DMS 273 treated with DMSO at 0.1 percent for 48 hours (cell line): ENCODE measurements at regions not wholly inside any gene's neighbourhood (a gene's known extent, or its start where the extent isn't known, plus 50 kb on each side); places are given as distances from the start of the nearest gene placed in this dataset.
A peak's percentile ranks its signal among the peaks of the same experiment; 100 is the strongest.

ENCODE experiments used
- DNase-seq: peaks from one replicate; lab custom pipeline; 2025; lab: John Stamatoyannopoulos, UW

DNA sequence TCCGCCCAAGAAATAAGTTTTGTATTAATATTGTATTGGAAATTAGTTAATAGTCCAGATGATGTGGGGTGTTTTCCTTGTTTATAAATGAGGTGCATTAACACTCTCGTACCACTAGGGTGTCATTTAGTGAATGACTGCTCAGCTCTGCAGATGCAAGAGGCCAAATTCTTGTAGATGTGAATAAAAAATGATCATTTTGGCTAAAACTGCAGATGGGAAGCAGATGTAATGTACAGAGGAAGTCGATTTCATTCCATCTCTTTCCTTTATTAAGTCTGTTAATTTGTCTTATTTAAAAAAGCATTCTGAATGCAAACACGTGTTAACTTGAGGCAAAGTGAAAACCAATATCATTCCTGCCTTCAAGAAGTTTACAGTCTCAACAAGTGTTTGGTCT is 108.1 kb downstream of the DHX15 start:
- no peak for DNase-seq

DNA sequence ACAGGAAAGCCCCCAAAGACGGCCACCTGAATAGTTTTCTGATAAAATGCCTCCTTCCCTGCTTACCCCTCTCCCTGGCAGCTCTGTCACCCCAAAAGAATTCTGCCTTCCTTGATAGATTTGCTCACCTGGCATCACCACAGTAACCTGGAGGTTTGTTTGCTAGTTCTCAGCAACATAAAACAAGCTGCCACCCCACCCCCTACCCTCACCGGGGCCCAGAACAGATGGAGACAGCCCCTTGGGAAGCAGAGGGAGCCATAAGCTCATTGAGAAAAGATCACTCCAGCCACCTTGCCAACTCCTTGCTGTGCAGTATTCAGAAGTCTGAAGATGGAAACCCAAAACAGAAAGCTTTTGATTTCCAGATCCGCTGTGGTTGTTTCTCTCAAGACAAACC is 108.6 kb downstream of the DHX15 start:
- peak; percentile 28 for DNase-seq

GRCh38 chr4:24473309-24473721 is 111.0 kb downstream of the DHX15 start:
- DNase-seq: peak; percentile 6

DNA sequence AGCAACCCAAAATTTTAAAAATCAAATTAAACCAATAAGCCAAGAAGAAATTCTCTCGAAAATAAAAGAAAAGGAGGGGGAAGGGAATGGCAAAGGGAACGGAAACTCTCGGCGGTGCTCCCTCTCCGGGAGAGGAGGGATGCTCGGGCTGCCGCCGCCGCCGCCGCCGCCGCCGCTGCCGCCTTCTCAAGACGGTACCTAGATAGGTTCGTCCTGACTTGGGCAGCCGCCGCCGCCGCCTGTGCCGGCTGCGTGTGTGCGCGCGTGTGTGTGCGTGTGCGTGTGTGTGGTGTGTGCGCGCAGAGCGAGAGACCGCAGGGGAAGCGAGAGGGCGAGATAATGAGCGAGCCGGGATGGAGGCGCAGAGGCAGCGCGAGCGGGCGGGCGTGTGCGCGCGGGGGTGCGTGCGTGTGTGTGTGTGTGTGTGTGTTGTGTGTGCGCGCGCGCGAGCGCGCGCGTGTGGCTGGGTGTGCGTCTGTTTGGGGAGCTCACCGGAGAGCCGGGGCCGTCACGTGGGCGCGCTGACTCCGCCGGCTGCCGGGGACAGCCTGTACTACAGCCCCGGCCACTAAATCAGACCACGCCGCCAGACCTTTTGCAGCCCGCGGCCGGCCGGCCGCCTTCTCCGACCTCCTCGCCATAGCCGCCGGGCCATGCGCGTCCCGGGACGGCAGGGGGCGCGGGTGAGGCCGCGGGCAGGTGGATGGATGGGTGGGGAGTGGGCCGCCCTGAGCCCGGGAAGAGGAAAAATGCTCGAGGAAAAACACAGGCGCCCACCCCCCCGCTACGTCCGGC is 111.6 kb downstream of the DHX15 start:
- peak; percentile 61 for DNase-seq

- no peak for DNase-seq
Observed at GRCh38 chr4:24472161-24472510, 112.2 kb downstream of the DHX15 start.

DNA sequence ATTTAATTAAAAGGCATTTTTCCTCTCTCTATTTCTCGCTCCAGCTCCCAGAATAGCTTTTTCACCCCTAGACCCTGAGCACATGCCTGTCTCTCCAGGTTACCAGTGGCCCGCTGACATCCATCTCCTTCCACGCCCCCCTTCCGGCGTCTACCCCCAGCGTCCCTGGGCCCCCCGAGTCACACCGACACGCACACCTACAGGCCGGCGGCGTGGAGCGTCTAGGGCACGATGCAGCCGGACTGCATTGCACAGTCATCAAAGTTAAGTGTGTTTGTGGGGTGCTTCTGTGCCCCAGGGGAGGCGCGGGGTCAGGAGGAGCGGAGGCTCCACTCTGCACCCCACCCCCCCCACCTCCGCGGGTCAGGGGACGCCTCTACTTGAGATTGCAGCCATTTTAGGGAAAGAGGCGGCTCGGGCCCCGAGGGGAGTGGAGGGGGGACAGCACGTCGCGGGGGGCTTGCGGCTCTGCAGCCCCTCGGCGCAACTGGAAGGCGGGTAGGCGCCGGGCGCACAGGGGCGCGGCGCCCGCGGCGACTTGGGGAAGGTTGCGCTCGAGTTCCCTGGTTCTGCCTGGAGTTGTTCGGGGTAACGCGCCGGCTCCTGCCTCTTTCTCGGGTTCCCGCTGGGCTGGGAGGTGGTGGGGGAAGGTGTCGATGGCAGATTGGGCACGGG is 112.7 kb downstream of the DHX15 start:
- no peak for DNase-seq

GRCh38 chr4:24470666-24471485 is 113.5 kb downstream of the DHX15 start:
- peak; percentile 10 for DNase-seq

DNA sequence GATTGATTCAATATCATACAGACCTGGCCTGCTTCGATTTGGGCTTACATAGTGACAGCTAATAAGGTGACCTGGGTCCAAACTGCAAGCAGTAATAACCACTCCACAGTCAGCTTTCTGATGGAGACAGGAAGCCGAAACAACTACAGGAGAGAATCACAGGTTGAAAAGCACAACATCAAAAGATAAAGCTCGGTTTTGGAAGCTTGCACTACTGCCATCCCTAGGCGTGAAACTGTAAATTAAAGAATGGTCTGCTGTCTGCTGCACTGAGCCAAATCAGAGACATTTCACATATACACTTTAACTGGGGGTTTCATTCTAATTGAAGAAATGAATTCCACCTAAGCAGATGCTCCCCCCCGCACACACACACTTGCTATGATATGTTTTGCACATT is 116.3 kb downstream of the DHX15 start:
- no peak for DNase-seq

DNA sequence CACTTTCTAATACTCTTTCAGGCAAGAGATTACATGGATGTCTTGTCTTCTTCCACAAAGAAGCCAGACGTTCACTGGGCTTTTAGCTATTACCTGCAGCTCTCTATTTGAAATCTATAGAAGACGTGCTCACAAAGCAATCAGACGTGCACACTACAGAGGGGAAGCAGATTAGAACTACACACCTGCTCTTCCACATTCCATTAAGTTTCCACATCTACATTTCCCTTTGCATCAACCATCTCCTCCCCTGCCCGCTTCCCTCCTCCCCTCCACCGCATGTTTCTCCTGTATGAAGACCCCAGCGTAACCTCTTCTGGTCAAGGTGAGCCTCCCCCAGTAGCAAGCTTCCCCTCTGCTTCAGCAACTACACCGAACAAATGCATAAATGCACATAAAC is 119.8 kb downstream of the DHX15 start:
- DNase-seq: no peak

DNA sequence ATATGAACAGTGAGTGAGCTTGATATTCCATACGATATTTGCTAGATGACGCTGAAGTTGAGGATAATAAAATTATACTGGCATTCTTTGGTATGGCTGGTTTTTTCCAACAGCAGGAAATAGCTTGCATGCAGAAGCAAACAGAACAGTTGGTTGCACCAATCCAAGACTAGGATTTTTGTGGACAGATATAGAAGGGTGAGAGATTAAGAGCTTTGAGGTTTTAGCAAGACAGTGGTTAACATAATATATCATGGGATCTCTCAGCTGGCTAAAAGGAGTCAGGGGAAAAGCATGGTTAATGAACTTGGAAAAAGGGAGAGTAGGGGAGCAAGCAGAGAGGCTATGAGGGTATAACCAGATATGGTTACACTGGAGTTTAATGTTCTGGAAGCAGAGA is 127.9 kb downstream of the DHX15 start:
- no peak for DNase-seq

DNA sequence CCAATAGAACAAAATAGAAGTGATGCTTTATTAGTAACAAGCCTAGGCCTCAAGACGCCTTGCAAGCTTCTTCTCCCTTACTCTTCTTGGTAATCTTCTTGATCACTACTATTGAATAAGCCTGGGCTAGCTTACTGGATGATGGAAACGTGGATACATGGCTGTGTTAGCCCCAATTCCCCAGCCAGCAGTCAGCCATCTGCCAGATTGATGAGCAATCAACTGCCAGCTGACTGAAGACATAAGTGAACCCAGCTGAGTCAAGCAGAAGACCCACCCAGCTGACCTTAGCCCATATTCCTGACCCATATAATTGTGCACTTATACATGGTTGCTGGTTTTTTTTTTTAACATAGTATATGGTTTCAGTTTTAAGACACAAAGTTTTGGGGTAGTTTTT is 130.4 kb downstream of the DHX15 start:
- DNase-seq: no peak

DNA sequence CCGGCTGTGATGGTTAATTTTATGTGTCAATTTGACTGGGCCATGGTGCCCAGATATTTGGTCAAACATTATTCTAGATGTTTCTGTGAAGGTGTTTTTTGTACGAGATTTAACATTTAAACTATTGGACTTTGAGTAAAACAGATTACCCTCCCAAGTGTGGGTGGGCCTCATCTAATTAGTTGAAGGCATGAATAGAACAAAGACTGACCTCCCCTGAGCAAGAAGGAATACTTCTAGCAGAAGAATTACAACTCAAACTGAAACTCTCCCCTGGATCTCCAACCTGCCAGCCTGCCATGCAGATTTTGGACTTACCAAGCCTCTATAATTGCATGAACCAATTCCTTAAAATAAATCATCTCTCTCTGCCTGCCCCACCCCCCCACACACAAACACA is 132.5 kb downstream of the DHX15 start:
- no peak for DNase-seq

GRCh38 chr4:24443200-24443599 is 141.2 kb downstream of the DHX15 start:
- no peak for DNase-seq

- DNase-seq: no peak
Observed at GRCh38 chr4:24440765-24441164, 143.6 kb downstream of the DHX15 start.

GRCh38 chr4:24434241-24434640 is 150.1 kb downstream of the DHX15 start:
- DNase-seq: no peak

- peak; percentile 87 for DNase-seq
Observed at GRCh38 chr4:24433515-24434214, 150.7 kb downstream of the DHX15 start.

GRCh38 chr4:24428850-24429249 is 155.5 kb downstream of the DHX15 start:
- no peak for DNase-seq

- no peak for DNase-seq
Observed at GRCh38 chr4:24426557-24426956, 157.8 kb downstream of the DHX15 start.

- no peak for DNase-seq
Observed at GRCh38 chr4:24425863-24426262, 158.5 kb downstream of the DHX15 start.

DNA sequence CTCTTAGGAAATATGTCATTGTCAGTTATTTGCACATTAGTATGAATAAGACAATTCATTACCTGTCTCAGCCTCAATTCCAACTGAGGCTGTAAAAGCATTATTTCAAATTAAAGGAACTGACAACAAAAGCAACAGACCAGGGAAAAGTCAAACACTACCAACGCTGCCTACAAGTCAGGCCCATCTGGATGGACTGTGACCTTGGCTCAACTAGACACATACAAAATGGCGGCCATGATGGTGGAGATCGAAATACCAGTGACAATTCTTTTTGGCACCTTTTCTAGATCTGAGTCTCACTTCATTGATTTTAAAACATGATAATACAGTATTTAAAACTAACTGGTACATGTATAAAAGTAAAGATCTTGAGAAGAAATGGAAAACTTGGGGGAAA is 160.7 kb downstream of the DHX15 start:
- no peak for DNase-seq

DNA sequence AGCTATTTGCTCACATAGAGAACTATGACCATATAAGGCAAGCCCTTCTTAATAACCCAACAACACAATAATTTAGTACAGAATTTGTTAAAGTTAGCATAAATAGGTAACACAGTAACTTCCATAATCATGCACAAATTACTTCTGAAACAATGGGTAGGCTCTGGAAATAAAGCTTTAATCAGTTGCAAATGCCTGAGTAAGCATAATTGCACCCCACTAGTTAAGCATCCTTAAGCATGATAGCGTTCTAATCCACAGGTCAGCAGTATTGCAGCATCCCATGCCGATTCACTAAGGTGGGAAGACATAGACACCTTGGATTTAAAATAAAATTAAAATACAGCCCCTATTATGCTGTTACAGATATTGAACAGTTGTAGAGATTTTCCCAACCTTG is 161.7 kb downstream of the DHX15 start:
- no peak for DNase-seq
